GM13976 (cell line): ENCODE measurements at regions not wholly inside any gene's neighbourhood (a gene's known extent, or its start where the extent isn't known, plus 50 kb on each side); places are given as distances from the start of the nearest gene placed in this dataset.

Experiments
- DNase-seq: peaks from one replicate; pipeline ENCODE4 v3.0.0; 2012; ENCODE audit warnings: low spot score
- CTCF ChIP-seq: IDR thresholded peaks from 2 replicates; pipeline ENCODE4 v1.5.1; 2012; ENCODE audit warnings: borderline replicate concordance, mild to moderate bottlenecking; ENCODE audit not compliant: insufficient read depth; ENCODE audit errors: extremely low read depth, missing control alignments, control extremely low read depth
- in situ Hi-C: fragments of 300-500 bp; cut with MboI; formaldehyde crosslinking; loops from one replicate; pipeline ENCODE4 v1.12.0; 2022; ENCODE audit warnings: low sequenced_read_pairs, mixed read lengths, inconsistent platforms; ENCODE audit not compliant: unreplicated experiment

- no peak for TF ChIP-seq CTCF
- no peak for DNase-seq
- in situ Hi-C loops = no loop called here
These were observed 387.8 kb downstream of the ZNF536 start for GRCh38 chr19:30760014-30760413.

- no peak for DNase-seq
- TF ChIP-seq CTCF = no peak
- in situ Hi-C loops = no loop called here
These were observed 385.8 kb downstream of the ZNF536 start for GRCh38 chr19:30757837-30758617.

DNA sequence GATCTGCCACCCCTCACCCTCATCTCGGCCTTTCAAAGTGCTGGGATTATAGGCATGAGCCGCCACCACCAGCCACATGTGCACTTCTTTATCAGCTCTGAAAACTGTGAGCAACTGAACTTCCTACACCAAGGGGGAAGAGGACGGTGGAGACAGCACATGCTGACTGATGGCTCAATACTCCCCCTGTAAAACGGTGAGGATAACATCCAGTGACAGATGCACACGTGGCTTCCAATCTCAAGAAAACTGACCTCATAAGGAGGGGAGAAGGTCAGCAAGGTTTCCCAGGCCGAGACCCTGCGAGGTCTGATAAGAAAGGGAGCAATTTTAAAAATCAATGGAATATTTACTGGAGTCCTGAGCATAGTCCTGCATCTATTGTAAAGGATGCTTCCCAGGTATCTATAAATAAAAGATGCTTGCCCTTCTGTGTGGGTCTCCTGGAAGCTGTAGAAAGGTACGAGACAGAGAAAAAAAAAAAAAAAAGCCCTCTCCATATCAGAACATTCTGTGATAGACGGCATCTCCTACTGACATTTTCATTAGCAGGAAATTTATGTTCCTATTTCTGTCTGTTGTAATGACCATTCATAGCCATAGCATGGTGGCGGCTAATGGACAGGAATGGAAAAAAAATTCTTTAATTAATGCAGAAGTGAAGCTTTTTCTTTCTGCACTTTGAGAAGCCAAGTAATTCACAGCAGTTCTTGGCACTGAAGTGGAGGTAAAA lies 385.1 kb downstream of the ZNF536 start:
- TF ChIP-seq CTCF = no peak
- DNase-seq = no peak
- in situ Hi-C loops = no loop called here

GRCh38 chr19:30755581-30755980 lies 383.4 kb downstream of the ZNF536 start:
- DNase-seq = no peak
- TF ChIP-seq CTCF = no peak
- in situ Hi-C loops = no loop called here

- in situ Hi-C loops = no loop called here
- DNase-seq = no peak
- TF ChIP-seq CTCF = no peak
These were observed 382.0 kb downstream of the ZNF536 start for GRCh38 chr19:30754162-30754561.

- TF ChIP-seq CTCF = no peak
- DNase-seq = no peak
- in situ Hi-C loops = no loop called here
These were observed 380.7 kb downstream of the ZNF536 start for GRCh38 chr19:30752876-30753275.
